Mesenchymal stem cell (in vitro differentiated cells and primary cell): ENCODE measurements at regions not wholly inside any gene's neighbourhood (a gene's known extent, or its start where the extent isn't known, plus 50 kb on each side); places are given as distances from the start of the nearest gene placed in this dataset.
A peak's percentile ranks its signal among the peaks of the same experiment; 100 is the strongest.

Experiments used
- DNase-seq: peaks from one replicate; pipeline ENCODE4 v3.0.0-alpha.2; 2013
- H2AFZ ChIP-seq: one replicate; pipeline ENCODE4 v1.6.1; 2013; ENCODE audit warnings: low read depth, mild to moderate bottlenecking, control low read depth, inconsistent platforms, low read length, moderate library complexity
- H2AK5ac ChIP-seq: 2 replicates; pipeline ENCODE4 v1.6.1; 2013; ENCODE audit warnings: low read length, moderate library complexity, mild to moderate bottlenecking, inconsistent platforms; ENCODE audit not compliant: severe bottlenecking
- H2BK120ac ChIP-seq: one replicate; pipeline ENCODE4 v1.6.1; 2013; ENCODE audit warnings: low read depth, mild to moderate bottlenecking, inconsistent platforms, low read length, moderate library complexity
- H2BK12ac ChIP-seq, 2 experiments: one replicate each; pipeline ENCODE4 v1.6.1; 2013; ENCODE audit warnings: inconsistent platforms in 2 of 2, low read length in 2 of 2, mild to moderate bottlenecking in 2 of 2, moderate library complexity in 2 of 2, control low read depth in 1 of 2
- H2BK15ac ChIP-seq: one replicate; pipeline ENCODE4 v1.6.1; 2013; ENCODE audit warnings: mild to moderate bottlenecking, low read depth, inconsistent platforms; ENCODE audit not compliant: poor library complexity, severe bottlenecking
- H2BK5ac ChIP-seq: 2 replicates; pipeline ENCODE4 v1.6.1; 2013; ENCODE audit warnings: low read depth, mild to moderate bottlenecking, low read length, control low read depth, inconsistent platforms; ENCODE audit not compliant: poor library complexity, severe bottlenecking
- H3K14ac ChIP-seq, 2 experiments: one replicate each; pipeline ENCODE4 v1.6.1; 2013; ENCODE audit warnings: inconsistent platforms in 2 of 2, low read length in 2 of 2, control low read depth in 1 of 2, mild to moderate bottlenecking in 1 of 2, moderate library complexity in 1 of 2
- H3K18ac ChIP-seq, 2 experiments: one replicate each; pipeline ENCODE4 v1.6.1; 2013; ENCODE audit warnings: inconsistent platforms in 2 of 2, low read length in 2 of 2, control low read depth in 1 of 2, low read depth in 1 of 2, mild to moderate bottlenecking in 1 of 2
- H3K23ac ChIP-seq, 2 experiments: one replicate each; pipeline ENCODE4 v1.6.1; 2013; ENCODE audit warnings: inconsistent platforms in 2 of 2, low read length in 2 of 2, mild to moderate bottlenecking in 2 of 2, moderate library complexity in 2 of 2, control low read depth in 1 of 2
- H3K27ac ChIP-seq: 2 replicates; pipeline ENCODE4 v1.5.1; 2013; ENCODE audit warnings: mild to moderate bottlenecking, moderate library complexity, low read length, control low read depth, inconsistent platforms; ENCODE audit not compliant: poor library complexity, severe bottlenecking
- H3K27me3 ChIP-seq, 2 experiments: 2 replicates each; pipeline versions ENCODE4 v1.6.1 to v1.7.0; 2013; ENCODE audit warnings: low read length in 2 of 2, mild to moderate bottlenecking in 2 of 2, moderate library complexity in 2 of 2, control low read depth in 1 of 2, inconsistent platforms in 1 of 2; ENCODE audit not compliant: control insufficient read depth in 1 of 2, insufficient read depth in 1 of 2
- H3K36me3 ChIP-seq, 2 experiments: 2 replicates each; pipeline versions ENCODE4 v1.6.1 to v1.7.0; 2013; ENCODE audit warnings: low read length in 2 of 2, control low read depth in 1 of 2, inconsistent platforms in 1 of 2, low read depth in 1 of 2, mild to moderate bottlenecking in 1 of 2; ENCODE audit not compliant: insufficient read depth in 2 of 2, control insufficient read depth in 1 of 2
- H3K4ac ChIP-seq, 2 experiments: one replicate each; pipeline ENCODE4 v1.6.1; 2013; ENCODE audit warnings: inconsistent platforms in 2 of 2, low read length in 2 of 2, mild to moderate bottlenecking in 2 of 2, moderate library complexity in 2 of 2, control low read depth in 1 of 2, low read depth in 1 of 2
- H3K4me1 ChIP-seq: 2 replicates; pipeline ENCODE4 v1.6.1; 2013; ENCODE audit warnings: low read depth, low read length, control low read depth; ENCODE audit not compliant: control insufficient read depth, insufficient read depth
- H3K4me2 ChIP-seq: 2 replicates; pipeline ENCODE4 v1.6.1; 2013; ENCODE audit warnings: low read length, mild to moderate bottlenecking, inconsistent platforms; ENCODE audit not compliant: poor library complexity, severe bottlenecking
- H3K4me3 ChIP-seq, 2 experiments: 2 replicates each; pipeline versions ENCODE4 v1.5.1 to v1.7.0; 2013; ENCODE audit warnings: low read length in 2 of 2, mild to moderate bottlenecking in 2 of 2, control low read depth in 1 of 2, low read depth in 1 of 2; ENCODE audit not compliant: insufficient read depth in 1 of 2
- H3K79me1 ChIP-seq: replicated peaks from 2 replicates; pipeline ENCODE4 v1.6.1; 2013; ENCODE audit warnings: mild to moderate bottlenecking, control low read depth, low read length, inconsistent platforms; ENCODE audit not compliant: poor library complexity, severe bottlenecking
- H3K9ac ChIP-seq: 2 replicates; pipeline ENCODE4 v1.7.0; 2013; ENCODE audit warnings: mild to moderate bottlenecking, low read length, moderate library complexity
- H3K9me3 ChIP-seq: 2 replicates; pipeline ENCODE4 v1.7.0; 2013; ENCODE audit warnings: mild to moderate bottlenecking, low read length; ENCODE audit not compliant: control insufficient read depth
- H4K8ac ChIP-seq: one replicate; pipeline ENCODE4 v1.6.1; 2013; ENCODE audit warnings: inconsistent platforms, mild to moderate bottlenecking, low read length, moderate library complexity
- H4K91ac ChIP-seq: one replicate; pipeline ENCODE4 v1.6.1; 2013; ENCODE audit warnings: mild to moderate bottlenecking, low read length, inconsistent platforms
- WGBS: methylation state at CpG from one replicate; pipeline ENCODE4 v1.1.7; 2013; ENCODE audit warnings: mixed read lengths; 5-methylcytosine and 5-hydroxymethylcytosine counted together

DNA sequence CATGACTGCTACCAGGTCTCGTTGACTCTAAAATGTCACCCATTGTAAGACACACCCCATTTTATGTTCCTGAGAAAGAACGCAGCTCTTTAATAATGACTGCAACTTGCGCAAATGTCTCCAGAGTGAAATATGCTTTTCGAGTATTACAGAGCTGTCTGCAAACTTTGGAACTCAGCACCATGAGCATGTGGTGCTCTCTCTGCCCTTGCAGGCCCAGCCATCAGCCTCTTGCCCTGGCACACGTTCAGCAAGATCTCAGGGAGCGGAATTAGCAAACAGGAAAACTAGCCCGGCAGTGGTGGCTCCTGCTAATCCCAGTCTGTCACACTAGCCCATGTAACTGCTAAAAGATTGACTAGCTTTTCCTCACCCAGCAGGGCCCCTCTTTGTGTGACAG is 114.5 kb upstream of the SLC1A3 start:
- WGBS: 63% methylated on average over 7 of the region's 7 CpGs
- H2BK120ac ChIP-seq: no peak overlapping the region

DNA sequence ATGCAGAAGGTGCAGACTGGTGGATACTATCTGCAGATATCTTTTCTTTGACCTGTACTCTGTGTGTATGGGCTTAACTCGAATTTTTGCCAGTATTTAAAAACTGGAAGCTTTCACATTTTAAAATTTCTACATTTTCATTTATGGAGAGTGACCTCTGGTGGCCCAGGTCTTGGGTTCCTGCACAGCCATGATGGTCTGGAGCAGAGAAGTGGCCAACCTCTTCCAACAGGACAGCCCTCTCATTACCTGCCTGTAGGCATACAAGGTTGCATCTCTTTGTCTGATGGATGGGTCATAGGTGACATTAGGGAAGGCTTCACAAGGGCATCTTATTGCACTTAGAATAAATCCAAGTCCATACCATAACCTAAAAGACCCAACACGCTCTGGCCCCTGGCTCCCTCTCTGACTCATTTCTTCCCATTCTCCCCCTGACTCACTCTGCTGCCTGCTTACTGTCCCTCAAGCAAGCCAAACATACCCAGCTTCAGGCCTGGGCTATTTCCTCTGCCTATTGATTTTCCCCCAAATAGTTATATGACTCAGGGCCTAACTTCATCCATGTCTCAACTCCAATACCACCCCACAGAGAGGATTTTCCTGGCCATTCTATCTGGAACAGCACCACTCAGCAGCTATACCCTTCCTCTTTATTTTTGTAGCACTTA is 113.3 kb upstream of the SLC1A3 start:
- no peak for DNase-seq
- H2BK120ac ChIP-seq: no peak overlapping the region
- H3K27me3 ChIP-seq: peaks cover 0 to 3% of the 10 kb centered on the region in 2 experiments
- no peak overlapping the region for H3K4me2 ChIP-seq
- H2AK5ac ChIP-seq: no peak overlapping the region
- no peak overlapping the region for H4K91ac ChIP-seq
- peaks cover 16% of the 10 kb centered on the region for H3K4me1 ChIP-seq
- H3K9me3 ChIP-seq: no peaks in the 10 kb centered on the region
- H3K36me3 ChIP-seq: no peaks in the 10 kb centered on the region
- no peak overlapping the region for H3K14ac ChIP-seq
- no peak overlapping the region for H3K9ac ChIP-seq
- no peak overlapping the region for H2BK5ac ChIP-seq
- H3K4me3 ChIP-seq: no peak overlapping the region
- 49% methylated on average over 2 of the region's 2 CpGs for WGBS
- H3K4ac ChIP-seq: no peak overlapping the region
- no peak overlapping the region for H3K18ac ChIP-seq
- H3K27ac ChIP-seq: peak overlapping the region; percentile 28
- no peaks in the 10 kb centered on the region for H3K79me1 ChIP-seq
- no peak overlapping the region for H2AFZ ChIP-seq
- H3K23ac ChIP-seq: no peak overlapping the region
- H4K8ac ChIP-seq: no peak overlapping the region
- no peak overlapping the region for H2BK15ac ChIP-seq
- no peak overlapping the region for H2BK12ac ChIP-seq

More for the DNA sequence above, 114.5 kb upstream of the SLC1A3 start:
- no peaks in the 10 kb centered on the region for H3K36me3 ChIP-seq
- no peak overlapping the region for H2BK12ac ChIP-seq
- no peak overlapping the region for H3K4me2 ChIP-seq
- H4K91ac ChIP-seq: no peak overlapping the region
- H3K4ac ChIP-seq: no peak overlapping the region
- no peaks in the 10 kb centered on the region for H3K9me3 ChIP-seq
- no peak overlapping the region for H3K27ac ChIP-seq
- peak overlapping the region; percentile 94 for H2AK5ac ChIP-seq
- DNase-seq: no peak
- peaks cover 16% of the 10 kb centered on the region for H3K4me1 ChIP-seq
- H3K79me1 ChIP-seq: no peaks in the 10 kb centered on the region
- H3K23ac ChIP-seq: no peak overlapping the region
- H4K8ac ChIP-seq: no peak overlapping the region
- no peak overlapping the region for H3K14ac ChIP-seq
- H2BK15ac ChIP-seq: no peak overlapping the region
- no peaks in the 10 kb centered on the region for H3K27me3 ChIP-seq
- no peak overlapping the region for H3K4me3 ChIP-seq
- H2AFZ ChIP-seq: no peak overlapping the region
- peak overlapping the region; percentile 32 for H2BK5ac ChIP-seq
- H3K9ac ChIP-seq: no peak overlapping the region
- H3K18ac ChIP-seq: no peak overlapping the region

DNA sequence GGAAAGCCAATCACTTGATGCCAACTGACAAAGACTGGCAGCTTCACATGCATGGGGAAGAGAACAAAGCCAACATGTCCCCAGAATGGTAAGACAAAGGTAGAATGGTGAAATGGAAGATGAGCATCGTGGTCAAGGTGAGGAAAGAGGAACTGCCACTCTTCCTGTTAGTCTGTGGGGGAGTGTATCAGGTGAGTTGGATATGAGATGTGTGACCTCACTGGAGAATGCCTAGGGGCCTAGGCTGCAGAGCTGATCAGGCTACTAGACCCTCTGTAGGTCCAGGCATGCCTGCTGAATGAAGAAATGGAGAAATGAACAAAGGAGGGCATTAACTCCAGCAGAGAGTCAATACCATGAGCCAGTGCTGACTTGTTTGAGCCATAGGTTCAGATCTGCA is 112.4 kb upstream of the SLC1A3 start:
- Histone ChIP-seq H2AK5ac (peak overlapping the region; percentile 54), H2BK15ac (no peak overlapping the region), H2BK12ac (no peak overlapping the region), H3K23ac (no peak overlapping the region), H3K4me2 (no peak overlapping the region), H3K9ac (no peak overlapping the region), H2AFZ (no peak overlapping the region), H2BK120ac (no peak overlapping the region), H3K79me1 (no peaks in the 10 kb centered on the region), H3K14ac (no peak overlapping the region), H4K8ac (no peak overlapping the region), H3K27ac (no peak overlapping the region), H4K91ac (no peak overlapping the region), H3K4me1 (peaks cover 16% of the 10 kb centered on the region), H3K4me3 (no peak overlapping the region), H3K18ac (no peak overlapping the region), H3K27me3 (peaks cover 0 to 9% of the 10 kb centered on the region in 2 experiments), H2BK5ac (no peak overlapping the region), H3K9me3 (no peaks in the 10 kb centered on the region), H3K36me3 (no peaks in the 10 kb centered on the region), H3K4ac (no peak overlapping the region)
- no peak for DNase-seq
- 35% methylated on average over 1 of the region's 1 CpG for WGBS

DNA sequence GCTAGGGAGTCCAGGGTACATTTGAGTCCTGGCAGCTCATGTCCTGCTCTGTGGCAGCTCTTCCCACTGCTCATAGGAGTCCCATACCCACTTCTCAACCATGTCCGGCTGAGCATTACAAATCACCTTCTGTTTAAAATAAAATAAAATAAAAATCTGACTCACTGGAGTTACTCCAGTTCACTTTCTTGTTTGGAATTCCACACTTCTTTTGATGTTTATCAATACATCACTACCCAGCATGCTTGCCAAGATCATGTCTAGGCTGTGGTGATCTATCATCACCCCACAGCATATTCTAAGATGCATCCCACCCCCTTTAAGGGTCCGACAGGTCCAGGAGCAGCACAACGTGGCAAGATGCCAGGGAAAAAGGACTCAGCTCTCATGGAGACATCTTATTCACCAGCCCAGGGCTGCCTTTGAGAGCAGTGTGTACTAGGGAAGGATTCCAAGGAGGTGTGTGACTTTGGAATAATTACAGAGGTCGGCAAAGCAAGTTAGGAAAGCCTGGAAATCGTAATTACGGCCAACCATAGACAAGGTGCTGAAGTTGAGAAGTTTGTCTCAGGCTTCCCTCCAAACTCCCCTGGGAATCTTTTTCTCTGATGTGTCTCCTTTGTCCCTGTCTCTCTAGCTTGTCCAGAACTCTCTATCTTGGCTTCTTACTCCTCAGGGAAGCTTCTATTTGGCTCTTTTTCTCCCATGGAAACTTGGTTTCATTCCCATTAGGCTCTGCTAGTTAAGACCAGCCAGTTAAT is 111.4 kb upstream of the SLC1A3 start:
- H3K79me1 ChIP-seq: no peaks in the 10 kb centered on the region
- no peak for DNase-seq
- peaks cover 0 to 9% of the 10 kb centered on the region in 2 experiments for H3K27me3 ChIP-seq
- H2AFZ ChIP-seq: no peak overlapping the region
- H3K4me3 ChIP-seq: no peak overlapping the region
- no peaks in the 10 kb centered on the region for H3K36me3 ChIP-seq
- no peak overlapping the region for H2BK12ac ChIP-seq
- H3K9me3 ChIP-seq: no peaks in the 10 kb centered on the region
- H3K23ac ChIP-seq: no peak overlapping the region
- no peak overlapping the region for H4K91ac ChIP-seq
- no peak overlapping the region for H3K18ac ChIP-seq
- H2AK5ac ChIP-seq: peak overlapping the region; percentile 80
- H2BK120ac ChIP-seq: no peak overlapping the region
- peak overlapping the region; percentile 14 for H2BK5ac ChIP-seq
- H4K8ac ChIP-seq: no peak overlapping the region
- no peak overlapping the region for H2BK15ac ChIP-seq
- H3K9ac ChIP-seq: no peak overlapping the region
- H3K4ac ChIP-seq: no peak overlapping the region
- 83% methylated on average over 6 of the region's 6 CpGs for WGBS
- H3K27ac ChIP-seq: peak overlapping the region; percentile 49
- H3K4me1 ChIP-seq: peaks cover 15% of the 10 kb centered on the region
- no peak overlapping the region for H3K14ac ChIP-seq
- no peak overlapping the region for H3K4me2 ChIP-seq
